Testis (tissue), 2 donors: ENCODE measurements at regions not wholly inside any gene's neighbourhood (a gene's known extent, or its start where the extent isn't known, plus 50 kb on each side); places are given as distances from the start of the nearest gene placed in this dataset.
"Not testable (repeated sequence)": the region's sequence is repeated elsewhere in the genome, so short reads cannot be mapped to it uniquely, and the experiment has no call there.

Source experiments
- DNase-seq: peaks from one replicate; pipeline ENCODE4 v3.0.0-alpha.2; 2019
- H3K27ac ChIP-seq, 2 donors: fragments of 200-600 bp; sonication (generic); one replicate each; pipeline ENCODE4 v1.5.1; 2019
- H3K27me3 ChIP-seq: fragments of 200-600 bp; sonication (generic); one replicate; pipeline ENCODE4 v1.5.1; 2019
- H3K36me3 ChIP-seq: fragments of 200-600 bp; sonication (generic); one replicate; pipeline ENCODE4 v1.5.1; 2017; ENCODE audit warnings: low read depth; ENCODE audit errors: missing control alignments
- H3K4me1 ChIP-seq: fragments of 200-600 bp; sonication (generic); one replicate; pipeline ENCODE4 v1.5.1; 2019
- H3K4me3 ChIP-seq, 2 donors: fragments of 200-600 bp; sonication (generic); one replicate each; pipeline ENCODE4 v1.5.1; 2017 to 2019
- H3K9me3 ChIP-seq: fragments of 200-600 bp; sonication (generic); one replicate; pipeline ENCODE4 v1.5.1; 2017
- POLR2A ChIP-seq: fragments of 450-650 bp; IDR thresholded peaks from one replicate; pipeline ENCODE4 v1.6.1; 2017; ENCODE audit warnings: antibody characterized with exemption, mild to moderate bottlenecking, moderate library complexity
- WGBS, 2 donors: methylation state at CpG; one replicate each; pipeline ENCODE4 v1.1.5; 2018; 5-methylcytosine and 5-hydroxymethylcytosine counted together
- intact Hi-C: fragments of 100-400 bp; cut with DNase I; formaldehyde crosslinking; loops from one replicate; pipeline ENCODE4 v1.15.1; 2023; ENCODE audit warnings: low total_unique reads
- TF ChIP-seq, protein P1 (sequence below), 3 experiments: fragments of 450-650 bp in 2 of 3; fragments of 200-600 bp in 1 of 3; sonication (generic) in 1 of 3; IDR thresholded peaks; one replicate each; pipeline ENCODE4 v1.5.1; 2016 to 2019; ENCODE audit warnings: antibody characterized with exemption in 3 of 3, mild to moderate bottlenecking in 2 of 3, moderate library complexity in 1 of 3

DNA sequence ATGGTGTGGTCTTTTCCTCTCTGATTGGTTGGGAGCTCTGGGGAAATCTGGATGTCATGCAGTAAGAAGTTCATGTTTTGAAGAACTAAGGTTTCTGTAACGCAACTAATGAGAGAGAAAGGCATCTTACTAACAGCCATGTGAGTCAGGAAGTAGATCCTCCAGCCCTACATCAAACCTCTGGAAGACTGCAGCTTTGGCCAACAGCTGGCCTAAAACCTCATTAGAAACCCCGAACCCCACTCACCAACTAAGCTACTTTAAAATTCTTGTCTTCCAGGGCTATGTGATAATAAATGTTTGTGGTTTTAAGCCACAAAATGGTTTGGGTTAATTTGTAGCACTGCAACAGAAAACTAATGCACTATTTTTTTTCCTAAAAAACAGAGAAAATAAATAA, 549.0 kb upstream of the GRID2 start:
- intact Hi-C loops = no loop called here
- WGBS, 2 donors = 86 to 87% methylated on average over 2 of the region's 2 CpGs
- no peak overlapping the region for H3K27ac ChIP-seq
- H3K36me3 ChIP-seq = no peaks in the 10 kb centered on the region
- no peaks in the 10 kb centered on the region for H3K4me1 ChIP-seq
- H3K9me3 ChIP-seq = no peaks in the 10 kb centered on the region
- TF ChIP-seq, protein P1, sequence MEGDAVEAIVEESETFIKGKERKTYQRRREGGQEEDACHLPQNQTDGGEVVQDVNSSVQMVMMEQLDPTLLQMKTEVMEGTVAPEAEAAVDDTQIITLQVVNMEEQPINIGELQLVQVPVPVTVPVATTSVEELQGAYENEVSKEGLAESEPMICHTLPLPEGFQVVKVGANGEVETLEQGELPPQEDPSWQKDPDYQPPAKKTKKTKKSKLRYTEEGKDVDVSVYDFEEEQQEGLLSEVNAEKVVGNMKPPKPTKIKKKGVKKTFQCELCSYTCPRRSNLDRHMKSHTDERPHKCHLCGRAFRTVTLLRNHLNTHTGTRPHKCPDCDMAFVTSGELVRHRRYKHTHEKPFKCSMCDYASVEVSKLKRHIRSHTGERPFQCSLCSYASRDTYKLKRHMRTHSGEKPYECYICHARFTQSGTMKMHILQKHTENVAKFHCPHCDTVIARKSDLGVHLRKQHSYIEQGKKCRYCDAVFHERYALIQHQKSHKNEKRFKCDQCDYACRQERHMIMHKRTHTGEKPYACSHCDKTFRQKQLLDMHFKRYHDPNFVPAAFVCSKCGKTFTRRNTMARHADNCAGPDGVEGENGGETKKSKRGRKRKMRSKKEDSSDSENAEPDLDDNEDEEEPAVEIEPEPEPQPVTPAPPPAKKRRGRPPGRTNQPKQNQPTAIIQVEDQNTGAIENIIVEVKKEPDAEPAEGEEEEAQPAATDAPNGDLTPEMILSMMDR (IDR thresholded peaks at IDR 0.05) = no peak
- no peak for TF ChIP-seq POLR2A
- no peak overlapping the region for H3K4me3 ChIP-seq
- no peak for DNase-seq
- no peaks in the 10 kb centered on the region for H3K27me3 ChIP-seq

DNA sequence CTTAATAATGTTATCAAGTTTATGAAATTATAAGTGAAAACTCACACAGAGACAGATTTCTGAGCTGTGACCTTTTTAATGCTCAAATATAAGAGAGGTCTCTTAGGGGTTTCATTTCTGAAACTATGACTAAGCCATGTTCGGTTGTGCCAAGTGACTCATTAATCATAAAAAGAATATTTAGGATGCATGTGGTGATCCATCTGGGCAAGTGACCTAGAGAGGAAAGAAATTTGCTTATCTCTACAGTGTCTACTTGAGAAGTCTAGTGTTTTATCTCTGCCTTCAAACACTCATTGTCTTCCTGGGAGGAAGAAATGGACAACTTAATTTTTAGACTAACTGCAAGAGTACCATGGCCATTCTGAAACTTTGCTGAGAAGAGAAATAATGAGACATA, 545.3 kb upstream of the GRID2 start:
- Histone ChIP-seq H3K27ac (no peak overlapping the region), H3K9me3 (no peaks in the 10 kb centered on the region), H3K4me1 (no peaks in the 10 kb centered on the region), H3K27me3 (no peaks in the 10 kb centered on the region), H3K36me3 (no peaks in the 10 kb centered on the region), H3K4me3 (no peak overlapping the region)
- no peak for DNase-seq
- TF ChIP-seq, protein P1 (IDR thresholded peaks at IDR 0.05) = no peak
- TF ChIP-seq POLR2A = no peak
- WGBS, 2 donors = 66 to 67% methylated on average over 1 of the region's 1 CpG
- intact Hi-C loops = no loop called here

DNA sequence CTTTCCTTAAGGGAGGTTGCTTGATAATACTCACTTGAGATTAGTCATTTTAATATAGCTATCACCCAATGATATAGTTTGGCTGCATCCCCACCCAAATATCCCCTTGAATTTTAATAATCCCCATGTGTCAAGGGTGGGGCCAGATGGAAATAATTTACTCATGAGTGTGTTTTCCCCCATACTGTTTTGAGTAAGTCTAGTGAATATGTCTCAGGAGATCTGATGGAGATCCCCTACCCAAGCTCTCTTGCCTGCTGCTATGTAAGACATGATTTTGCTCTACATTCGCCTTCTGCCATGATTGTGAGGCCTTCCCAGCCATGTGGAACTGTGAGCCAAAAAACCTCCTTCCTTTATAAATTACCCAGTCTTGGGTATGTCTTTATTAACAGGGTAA, 539.7 kb upstream of the GRID2 start:
- no peaks in the 10 kb centered on the region for H3K9me3 ChIP-seq
- WGBS, 2 donors = 92 to 100% methylated on average over 1 of the region's 1 CpG
- intact Hi-C loops = no loop called here
- no peaks in the 10 kb centered on the region for H3K4me1 ChIP-seq
- TF ChIP-seq, protein P1 (IDR thresholded peaks at IDR 0.05) = no peak
- no peak for TF ChIP-seq POLR2A
- no peaks in the 10 kb centered on the region for H3K36me3 ChIP-seq
- H3K4me3 ChIP-seq = no peak overlapping the region
- no peak overlapping the region for H3K27ac ChIP-seq
- no peak for DNase-seq
- H3K27me3 ChIP-seq = no peaks in the 10 kb centered on the region

DNA sequence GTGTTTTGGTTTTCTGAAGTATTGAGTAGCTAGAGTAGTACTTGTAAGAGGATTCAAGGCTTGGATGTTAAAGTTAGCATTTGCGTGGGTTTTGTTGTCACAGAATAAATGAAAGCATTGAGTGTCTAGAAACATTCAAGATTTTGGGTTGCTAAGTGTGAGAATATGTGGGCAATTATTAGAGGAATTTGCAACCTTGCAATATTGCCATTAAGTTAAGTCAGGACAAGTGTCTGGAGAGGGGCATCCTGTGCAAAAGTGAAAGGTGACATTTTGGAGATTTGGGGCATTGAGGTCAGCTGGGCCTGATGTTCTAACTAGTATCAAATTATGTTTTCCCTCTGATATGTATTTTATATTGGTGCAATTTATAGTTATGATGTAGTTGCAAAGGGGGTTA, 533.9 kb upstream of the GRID2 start:
- H3K9me3 ChIP-seq = no peaks in the 10 kb centered on the region
- no peaks in the 10 kb centered on the region for H3K36me3 ChIP-seq
- no peaks in the 10 kb centered on the region for H3K4me1 ChIP-seq
- WGBS, 2 donors = 83 to 86% methylated on average over 1 of the region's 1 CpG
- no peak for DNase-seq
- no peak overlapping the region for H3K4me3 ChIP-seq
- TF ChIP-seq, protein P1 (IDR thresholded peaks at IDR 0.05) = no peak
- no peak for TF ChIP-seq POLR2A
- intact Hi-C loops = no loop called here
- no peak overlapping the region for H3K27ac ChIP-seq
- no peaks in the 10 kb centered on the region for H3K27me3 ChIP-seq

DNA sequence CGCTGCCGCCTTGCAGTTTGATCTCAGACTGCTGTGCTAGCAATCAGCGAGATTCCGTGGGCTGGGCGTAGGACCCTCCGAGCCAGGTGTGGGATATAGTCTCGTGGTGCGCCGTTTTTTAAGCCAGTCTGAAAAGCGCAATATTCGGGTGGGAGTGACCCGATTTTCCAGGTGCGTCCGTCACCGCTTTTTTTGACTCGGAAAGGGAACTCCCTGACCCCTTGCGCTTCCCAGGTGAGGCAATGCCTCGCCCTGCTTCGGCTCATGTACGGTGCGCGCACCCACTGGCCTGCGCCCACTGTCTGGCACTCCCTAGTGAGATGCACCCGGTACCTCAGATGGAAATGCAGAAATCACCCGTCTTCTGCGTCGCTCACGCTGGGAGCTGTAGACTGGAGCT, 512.1 kb upstream of the GRID2 start:
- 65 to 82% methylated on average over 17 to 19 of the region's 28 CpGs for WGBS, 2 donors
- intact Hi-C loops, H3K9me3 ChIP-seq, H3K4me3 ChIP-seq, H3K36me3 ChIP-seq, DNase-seq, H3K27ac ChIP-seq, H3K4me1 ChIP-seq, H3K27me3 ChIP-seq: not testable (repeated sequence)
